ENCODE measurements at regions not wholly inside any gene's neighbourhood (a gene's known extent, or its start where the extent isn't known, plus 50 kb on each side); places are given as distances from the start of the nearest gene placed in this dataset.

- no peak for DNase-seq (ENCODE audit: low read depth)
- TF ChIP-seq, protein P1, sequence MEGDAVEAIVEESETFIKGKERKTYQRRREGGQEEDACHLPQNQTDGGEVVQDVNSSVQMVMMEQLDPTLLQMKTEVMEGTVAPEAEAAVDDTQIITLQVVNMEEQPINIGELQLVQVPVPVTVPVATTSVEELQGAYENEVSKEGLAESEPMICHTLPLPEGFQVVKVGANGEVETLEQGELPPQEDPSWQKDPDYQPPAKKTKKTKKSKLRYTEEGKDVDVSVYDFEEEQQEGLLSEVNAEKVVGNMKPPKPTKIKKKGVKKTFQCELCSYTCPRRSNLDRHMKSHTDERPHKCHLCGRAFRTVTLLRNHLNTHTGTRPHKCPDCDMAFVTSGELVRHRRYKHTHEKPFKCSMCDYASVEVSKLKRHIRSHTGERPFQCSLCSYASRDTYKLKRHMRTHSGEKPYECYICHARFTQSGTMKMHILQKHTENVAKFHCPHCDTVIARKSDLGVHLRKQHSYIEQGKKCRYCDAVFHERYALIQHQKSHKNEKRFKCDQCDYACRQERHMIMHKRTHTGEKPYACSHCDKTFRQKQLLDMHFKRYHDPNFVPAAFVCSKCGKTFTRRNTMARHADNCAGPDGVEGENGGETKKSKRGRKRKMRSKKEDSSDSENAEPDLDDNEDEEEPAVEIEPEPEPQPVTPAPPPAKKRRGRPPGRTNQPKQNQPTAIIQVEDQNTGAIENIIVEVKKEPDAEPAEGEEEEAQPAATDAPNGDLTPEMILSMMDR (conservative IDR thresholded peaks at IDR 0.05; ENCODE audit: control insufficient read depth, insufficient read depth, low read depth, low read length), result no peak
- H3K4me3 ChIP-seq (ENCODE audit: control insufficient read depth, low read depth, low read length), result no peak overlapping the region
Measured at GRCh38 chr1:118306851-118307250, 121.8 kb upstream of the SPAG17 start.

DNA sequence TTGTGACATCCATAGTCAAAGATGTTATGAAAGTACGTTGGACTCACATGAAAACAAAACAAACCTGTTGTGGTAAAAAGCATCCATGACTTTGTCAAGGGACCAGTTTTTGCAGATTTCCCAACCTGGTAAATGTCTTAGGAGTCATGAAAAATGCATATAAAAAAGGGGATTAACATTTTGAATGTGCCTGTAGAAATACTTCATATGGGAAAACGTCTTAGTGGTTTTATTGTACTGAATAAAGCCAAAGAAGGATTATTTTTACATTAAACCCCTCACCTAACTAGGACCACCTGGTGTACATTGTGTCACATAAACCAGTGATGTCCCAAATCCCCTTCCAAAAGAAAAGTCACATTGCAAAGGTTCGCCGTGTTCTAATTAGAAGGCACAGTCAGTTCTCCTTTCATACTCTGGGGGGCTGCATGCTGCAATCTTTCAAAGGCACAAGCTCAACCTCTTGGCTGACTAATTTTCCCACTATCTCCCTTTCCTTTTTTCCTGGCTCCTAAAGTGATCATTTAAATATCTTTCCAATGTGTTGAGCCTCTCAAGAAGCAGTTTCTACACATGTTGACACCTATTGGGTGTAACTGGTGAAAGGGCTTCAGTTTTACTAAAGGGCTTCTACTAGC, 119.8 kb upstream of the SPAG17 start:
- TF ChIP-seq, protein P1 (conservative IDR thresholded peaks at IDR 0.05; ENCODE audit: control insufficient read depth, insufficient read depth, low read depth, low read length), result peak; percentile 68
- peak; percentile 42 for DNase-seq (ENCODE audit: low read depth)
- no peak overlapping the region for H3K4me3 ChIP-seq (ENCODE audit: control insufficient read depth, low read depth, low read length)

DNA sequence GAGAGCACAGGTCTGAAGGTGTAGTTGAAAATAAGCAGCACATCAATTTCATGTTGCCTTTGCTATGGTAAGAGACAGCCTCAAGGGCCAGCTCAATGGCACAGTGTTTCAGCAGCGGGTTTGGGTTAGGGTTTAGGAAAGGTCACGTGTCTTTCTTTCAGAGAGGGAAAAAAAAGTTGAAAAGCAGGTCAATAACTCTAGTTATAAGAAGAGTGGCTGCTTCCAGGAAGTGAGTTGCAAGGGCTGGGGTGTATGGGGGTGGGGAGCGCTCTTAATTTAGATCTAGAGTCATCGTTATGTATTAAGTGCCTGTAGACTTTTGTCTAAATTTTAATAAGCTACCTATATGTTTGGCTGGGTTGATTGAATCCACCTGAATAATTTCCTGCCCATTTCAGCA, 118.5 kb upstream of the SPAG17 start:
- DNase-seq (ENCODE audit: low read depth), result no peak
- TF ChIP-seq, protein P1 (conservative IDR thresholded peaks at IDR 0.05; ENCODE audit: control insufficient read depth, insufficient read depth, low read depth, low read length), result no peak
- H3K4me3 ChIP-seq (ENCODE audit: control insufficient read depth, low read depth, low read length), result no peak overlapping the region

- H3K4me3 ChIP-seq (ENCODE audit: control insufficient read depth, low read depth, low read length), result no peak overlapping the region
- TF ChIP-seq, protein P1 (conservative IDR thresholded peaks at IDR 0.05; ENCODE audit: control insufficient read depth, insufficient read depth, low read depth, low read length), result no peak
- no peak for DNase-seq (ENCODE audit: low read depth)
Measured at GRCh38 chr1:118303064-118303463, 118.0 kb upstream of the SPAG17 start.

DNA sequence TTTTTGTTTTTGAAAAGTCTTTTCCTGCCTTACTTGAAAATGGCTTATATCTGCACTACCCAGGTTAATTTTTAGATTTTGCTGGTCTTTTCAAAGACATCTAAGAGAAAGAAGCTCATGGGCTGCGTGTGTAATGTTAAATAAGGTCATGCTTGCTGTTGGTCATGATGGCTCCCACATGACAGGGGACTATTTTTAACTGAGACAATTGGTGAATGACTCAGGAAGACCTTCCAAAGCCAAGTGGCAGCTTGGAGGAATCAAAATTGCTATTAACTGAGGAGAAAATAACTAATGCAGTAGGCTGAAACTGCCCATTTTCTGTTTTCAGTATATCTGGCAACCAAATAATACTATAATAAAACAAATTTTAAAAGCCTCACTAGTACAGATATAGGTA, 117.1 kb upstream of the SPAG17 start:
- DNase-seq (ENCODE audit: low read depth), result peak; percentile 3
- H3K4me3 ChIP-seq (ENCODE audit: control insufficient read depth, low read depth, low read length), result no peak overlapping the region
- TF ChIP-seq, protein P1 (conservative IDR thresholded peaks at IDR 0.05; ENCODE audit: control insufficient read depth, insufficient read depth, low read depth, low read length), result no peak

DNA sequence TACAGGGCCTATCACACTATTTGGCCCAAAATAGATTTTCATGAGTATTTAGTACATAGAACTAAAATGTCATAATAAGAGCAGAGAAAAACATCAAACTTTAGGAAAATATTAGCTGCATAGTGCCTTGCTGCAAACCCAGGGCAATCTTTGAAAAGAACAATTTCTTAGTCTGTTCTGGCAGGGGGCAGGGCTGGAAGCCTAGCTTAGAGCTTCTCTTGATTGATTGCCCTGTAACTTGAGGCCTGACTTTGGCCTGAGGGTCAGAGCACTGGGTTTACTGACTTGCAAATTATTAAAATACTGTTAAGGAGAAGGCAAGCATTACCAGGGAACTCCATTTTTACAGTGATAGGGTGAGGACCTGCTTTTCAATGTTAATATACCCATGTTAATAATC, 115.8 kb upstream of the SPAG17 start:
- DNase-seq (ENCODE audit: low read depth), result no peak
- TF ChIP-seq, protein P1 (conservative IDR thresholded peaks at IDR 0.05; ENCODE audit: control insufficient read depth, insufficient read depth, low read depth, low read length), result no peak
- H3K4me3 ChIP-seq (ENCODE audit: control insufficient read depth, low read depth, low read length), result no peak overlapping the region

DNA sequence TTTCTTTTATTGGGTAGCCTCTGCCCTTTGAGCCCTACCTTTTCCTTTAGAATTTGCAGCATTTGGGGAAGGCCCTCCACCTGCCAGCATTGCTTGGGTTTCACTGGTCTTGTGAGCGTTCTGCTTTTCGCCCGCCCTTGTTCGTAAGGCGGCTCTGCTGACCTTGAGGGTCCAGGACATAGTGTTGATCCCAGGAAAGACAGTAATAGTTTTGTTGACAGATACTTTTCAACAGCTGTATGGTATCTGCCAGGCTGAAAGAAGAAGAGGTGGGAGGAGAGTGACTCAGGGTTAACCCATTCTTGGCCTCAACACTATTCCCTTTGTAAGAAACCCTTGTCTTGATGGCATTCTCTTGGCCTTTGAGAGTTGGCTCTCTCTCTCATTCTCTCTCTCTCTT, 113.4 kb upstream of the SPAG17 start:
- TF ChIP-seq, protein P1 (conservative IDR thresholded peaks at IDR 0.05; ENCODE audit: control insufficient read depth, insufficient read depth, low read depth, low read length), result no peak
- H3K4me3 ChIP-seq (ENCODE audit: control insufficient read depth, low read depth, low read length), result no peak overlapping the region
- DNase-seq (ENCODE audit: low read depth), result no peak
